Common myeloid progenitor, CD34-positive (primary cell): ENCODE measurements at regions not wholly inside any gene's neighbourhood (a gene's known extent, or its start where the extent isn't known, plus 50 kb on each side); places are given as distances from the start of the nearest gene placed in this dataset.

Experiments
- CTCF ChIA-PET: fragments of 350-600 bp; sonication (Branson Sonifier 250); formaldehyde crosslinking; loops from one replicate; lab custom pipeline; 2021; ENCODE audit warnings: antibody characterized with exemption; lab: Charles Lee
- POLR2A ChIA-PET: fragments of 350-600 bp; sonication (Branson Sonifier 250); formaldehyde crosslinking; loops from one replicate; lab custom pipeline; 2021; ENCODE audit warnings: antibody characterized with exemption; lab: Charles Lee
- DNase-seq, 3 donors: peaks; one replicate each; pipeline versions ENCODE4 v3.0.0 to v3.0.0-alpha.2; 2013
- H3K27ac ChIP-seq, 2 experiments: 1 replicate in 1 of 2; 2 replicates in 1 of 2; pipeline ENCODE4 v1.7.0; 2013; ENCODE audit warnings: inconsistent platforms in 2 of 2, low read length in 2 of 2, mild to moderate bottlenecking in 2 of 2, low read depth in 1 of 2, moderate library complexity in 1 of 2; ENCODE audit not compliant: severe bottlenecking in 2 of 2, insufficient read depth in 1 of 2, poor library complexity in 1 of 2
- H3K27me3 ChIP-seq, 5 experiments: replicated peaks in 2 of 5; 1 replicate in 3 of 5; 2 replicates in 2 of 5; pipeline versions ENCODE4 v1.6.1 to v1.7.0; 2013; ENCODE audit warnings: low read length in 4 of 5, mild to moderate bottlenecking in 2 of 5, moderate library complexity in 2 of 5, inconsistent platforms in 1 of 5; ENCODE audit not compliant: insufficient read depth in 5 of 5, control insufficient read depth in 4 of 5
- H3K36me3 ChIP-seq, 4 experiments: 1 replicate in 2 of 4; 2 replicates in 2 of 4; pipeline versions ENCODE4 v1.6.1 to v1.7.0; 2013; ENCODE audit warnings: low read length in 3 of 4, control low read depth in 1 of 4, mild to moderate bottlenecking in 1 of 4; ENCODE audit not compliant: control insufficient read depth in 4 of 4, insufficient read depth in 4 of 4
- H3K4me1 ChIP-seq, 4 experiments: 1 replicate in 3 of 4; 2 replicates in 1 of 4; pipeline versions ENCODE4 v1.6.1 to v1.7.1; 2013; ENCODE audit warnings: low read length in 3 of 4, mild to moderate bottlenecking in 3 of 4, control low read depth in 1 of 4, inconsistent platforms in 1 of 4, moderate library complexity in 1 of 4; ENCODE audit not compliant: control insufficient read depth in 4 of 4, insufficient read depth in 4 of 4; ENCODE audit errors: control extremely low read depth in 1 of 4
- H3K4me3 ChIP-seq, 7 experiments: 1 replicate in 4 of 7; 2 replicates in 3 of 7; pipeline versions ENCODE4 v1.5.1 to v1.7.0; 2013; ENCODE audit warnings: mild to moderate bottlenecking in 7 of 7, low read length in 6 of 7, moderate library complexity in 6 of 7, inconsistent platforms in 2 of 7, low read depth in 2 of 7, control low read depth in 1 of 7; ENCODE audit not compliant: insufficient read depth in 4 of 7, control insufficient read depth in 1 of 7; ENCODE audit errors: extremely low read depth in 1 of 7
- H3K9me3 ChIP-seq, 5 experiments: 1 replicate in 4 of 5; 2 replicates in 1 of 5; pipeline versions ENCODE4 v1.6.1 to v1.7.1; 2013; ENCODE audit warnings: low read length in 4 of 5, mild to moderate bottlenecking in 2 of 5, inconsistent platforms in 1 of 5, low read depth in 1 of 5, moderate library complexity in 1 of 5; ENCODE audit not compliant: control insufficient read depth in 4 of 5, insufficient read depth in 2 of 5; ENCODE audit errors: control extremely low read depth in 1 of 5
- WGBS: methylation state at CpG from one replicate; pipeline ENCODE4 v1.1.5; 2013; ENCODE audit not compliant: insufficient coverage; 5-methylcytosine and 5-hydroxymethylcytosine counted together

GRCh38 chr10:124239696-124240095 lies 146.3 kb upstream of the CHST15 start:
- H3K27ac ChIP-seq, result no peak overlapping the region
- 93% methylated on average over 11 of the region's 13 CpGs for WGBS
- no peak for DNase-seq
- POLR2A ChIA-PET, result interaction anchor here (0.6 kb wide), 1 partner anchor 843 kb away, joined by 4 read pairs; no protein-coding TSS in a partner anchor
- H3K4me1 ChIP-seq, result no peaks in the 10 kb centered on the region
- CTCF ChIA-PET, result interaction anchor here (1.2 kb wide), 1 partner anchor 9 kb away, joined by 3 read pairs; no protein-coding TSS in a partner anchor
- no peaks in the 10 kb centered on the region for H3K27me3 ChIP-seq
- H3K9me3 ChIP-seq, result peaks cover 0 to 4% (median 0%) of the 10 kb centered on the region in 5 experiments
- H3K4me3 ChIP-seq, result no peak overlapping the region
- no peaks in the 10 kb centered on the region for H3K36me3 ChIP-seq

GRCh38 chr10:124239134-124239533 lies 145.7 kb upstream of the CHST15 start:
- DNase-seq, result no peak
- Histone ChIP-seq H3K36me3 (no peaks in the 10 kb centered on the region), H3K4me1 (no peaks in the 10 kb centered on the region), H3K27me3 (no peaks in the 10 kb centered on the region), H3K4me3 (no peak overlapping the region), H3K9me3 (peaks cover 0 to 4% (median 0%) of the 10 kb centered on the region in 5 experiments), H3K27ac (no peak overlapping the region)
- ChIA-PET POLR2A (interaction anchor here (0.6 kb wide), 1 partner anchor 844 kb away, joined by 4 read pairs; no protein-coding TSS in a partner anchor), CTCF (interaction anchor here (1.2 kb wide), 1 partner anchor 8 kb away, joined by 3 read pairs; no protein-coding TSS in a partner anchor)
- no CpG with 5 or more reads among the region's 2 CpGs for WGBS

GRCh38 chr10:124238367-124238766 lies 145.0 kb upstream of the CHST15 start:
- ChIA-PET POLR2A (no interaction called here), CTCF (interaction anchor here (1.2 kb wide), 1 partner anchor 13 kb away, joined by 3 read pairs; no protein-coding TSS in a partner anchor)

GRCh38 chr10:124237282-124237961 lies 144.0 kb upstream of the CHST15 start:
- CTCF ChIA-PET, result interaction anchor here (0.7 to 1.3 kb wide), 3 partner anchors 14 to 25 kb away, joined by 3 read pairs; no protein-coding TSS in a partner anchor
- POLR2A ChIA-PET, result no interaction called here

More at GRCh38 chr10:124238367-124238766, 145.0 kb upstream of the CHST15 start:
- WGBS, result over 99% methylated on average over 8 of the region's 8 CpGs
- Histone ChIP-seq H3K4me1 (no peaks in the 10 kb centered on the region), H3K4me3 (no peak overlapping the region), H3K27ac (no peak overlapping the region), H3K36me3 (no peaks in the 10 kb centered on the region), H3K9me3 (peaks cover 0 to 4% (median 0%) of the 10 kb centered on the region in 5 experiments), H3K27me3 (no peaks in the 10 kb centered on the region)
- no peak for DNase-seq

GRCh38 chr10:124236816-124237215 lies 143.4 kb upstream of the CHST15 start:
- Histone ChIP-seq H3K27me3 (peaks cover 0 to 2% (median 0%) of the 10 kb centered on the region in 5 experiments), H3K9me3 (peaks cover 0 to 4% (median 0%) of the 10 kb centered on the region in 5 experiments), H3K36me3 (no peaks in the 10 kb centered on the region), H3K4me1 (no peaks in the 10 kb centered on the region), H3K4me3 (no peak overlapping the region), H3K27ac (no peak overlapping the region)
- 98% methylated on average over 5 of the region's 7 CpGs for WGBS
- no peak for DNase-seq
- ChIA-PET CTCF (interaction anchor here (1.0 to 1.3 kb wide), 2 partner anchors 11 to 22 kb away, joined by 3 read pairs; no protein-coding TSS in a partner anchor), POLR2A (no interaction called here)

More at GRCh38 chr10:124237282-124237961, 144.0 kb upstream of the CHST15 start:
- Histone ChIP-seq H3K27ac (no peak overlapping the region), H3K27me3 (peaks cover 0 to 2% (median 0%) of the 10 kb centered on the region in 5 experiments), H3K4me3 (no peak overlapping the region), H3K9me3 (peaks cover 0 to 4% (median 0%) of the 10 kb centered on the region in 5 experiments), H3K36me3 (no peaks in the 10 kb centered on the region), H3K4me1 (no peaks in the 10 kb centered on the region)
- DNase-seq, result no peak
- WGBS, result 100% methylated on average over 2 of the region's 3 CpGs

- Histone ChIP-seq H3K27ac (no peak overlapping the region), H3K9me3 (peaks cover 0 to 4% (median 0%) of the 10 kb centered on the region in 5 experiments), H3K4me1 (no peaks in the 10 kb centered on the region), H3K4me3 (no peak overlapping the region), H3K36me3 (no peaks in the 10 kb centered on the region), H3K27me3 (peaks cover 0 to 2% (median 0%) of the 10 kb centered on the region in 5 experiments)
- ChIA-PET POLR2A (no interaction called here), CTCF (interaction anchor here (1.0 to 1.3 kb wide), 2 partner anchors 11 to 23 kb away, joined by 3 read pairs; no protein-coding TSS in a partner anchor)
- 100% methylated on average over 2 of the region's 2 CpGs for WGBS
- no peak for DNase-seq
These were observed 142.7 kb upstream of the CHST15 start for GRCh38 chr10:124236136-124236535.

- H3K4me3 ChIP-seq, result no peak overlapping the region
- ChIA-PET POLR2A (no interaction called here), CTCF (no interaction called here)
- H3K27me3 ChIP-seq, result peaks cover 0 to 2% (median 0%) of the 10 kb centered on the region in 5 experiments
- no peak overlapping the region for H3K27ac ChIP-seq
- no peaks in the 10 kb centered on the region for H3K4me1 ChIP-seq
- no peaks in the 10 kb centered on the region for H3K36me3 ChIP-seq
- 96% methylated on average over 4 of the region's 5 CpGs for WGBS
- no peak for DNase-seq
- H3K9me3 ChIP-seq, result peaks cover 0 to 4% (median 0%) of the 10 kb centered on the region in 5 experiments
These were observed 141.8 kb upstream of the CHST15 start for GRCh38 chr10:124235232-124235631.
